Muscle layer of colon (tissue), 2 donors: ENCODE measurements at regions not wholly inside any gene's neighbourhood (a gene's known extent, or its start where the extent isn't known, plus 50 kb on each side); places are given as distances from the start of the nearest gene placed in this dataset.
"Not testable (repeated sequence)": the region's sequence is repeated elsewhere in the genome, so short reads cannot be mapped to it uniquely, and the experiment has no call there.

Experiments
- H3K27ac ChIP-seq: one replicate; pipeline ENCODE4 v1.7.0; 2013; ENCODE audit warnings: low read depth, mild to moderate bottlenecking, low read length, moderate library complexity
- H3K27me3 ChIP-seq, 2 donors: one replicate each; pipeline ENCODE4 v1.7.0; 2013; ENCODE audit warnings: low read length in 2 of 2, mild to moderate bottlenecking in 2 of 2; ENCODE audit not compliant: insufficient read depth in 2 of 2, control insufficient read depth in 1 of 2
- H3K36me3 ChIP-seq: one replicate; pipeline ENCODE4 v1.7.0; 2013; ENCODE audit warnings: mild to moderate bottlenecking, low read length; ENCODE audit not compliant: insufficient read depth
- H3K4me1 ChIP-seq: one replicate; pipeline ENCODE4 v1.7.0; 2013; ENCODE audit warnings: mild to moderate bottlenecking, low read length; ENCODE audit not compliant: insufficient read depth
- H3K4me3 ChIP-seq, 2 donors: one replicate each; pipeline ENCODE4 v1.7.0; 2013; ENCODE audit warnings: low read length in 2 of 2, low read depth in 1 of 2, mild to moderate bottlenecking in 1 of 2, moderate library complexity in 1 of 2
- H3K9ac ChIP-seq: one replicate; pipeline ENCODE4 v1.7.0; 2013; ENCODE audit warnings: low read length
- H3K9me3 ChIP-seq: one replicate; pipeline ENCODE4 v1.7.0; 2013; ENCODE audit warnings: mild to moderate bottlenecking, low read length
- donor health status: abdominal sarcoma.
- donor health status: Adenocarcinoma of cecum.

DNA sequence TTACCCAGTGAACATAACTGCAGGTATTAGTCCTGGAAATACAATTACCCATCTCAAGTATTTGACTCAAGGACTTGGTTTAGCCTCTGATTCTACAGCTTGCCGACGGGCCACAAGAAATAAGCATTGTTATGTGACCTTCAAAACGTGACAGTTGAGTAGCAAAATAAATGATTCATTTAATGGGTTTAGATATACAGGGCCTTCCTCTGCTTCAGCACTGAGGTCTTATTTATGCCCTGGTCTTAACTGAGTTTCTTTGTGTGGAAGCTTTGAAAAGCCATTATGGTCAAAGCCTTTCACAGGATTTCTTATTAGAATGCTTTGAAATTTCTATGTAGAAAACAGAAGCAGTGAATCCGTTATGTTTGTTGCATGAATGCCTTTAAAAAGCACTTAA is 899.2 kb upstream of the API5 start:
- no peak overlapping the region for H3K27ac ChIP-seq
- H3K4me1 ChIP-seq, result no peaks in the 10 kb centered on the region
- no peaks in the 10 kb centered on the region for H3K27me3 ChIP-seq
- H3K4me3 ChIP-seq, result no peak overlapping the region
- no peaks in the 10 kb centered on the region for H3K9me3 ChIP-seq
- H3K36me3 ChIP-seq, result no peaks in the 10 kb centered on the region
- no peak overlapping the region for H3K9ac ChIP-seq

DNA sequence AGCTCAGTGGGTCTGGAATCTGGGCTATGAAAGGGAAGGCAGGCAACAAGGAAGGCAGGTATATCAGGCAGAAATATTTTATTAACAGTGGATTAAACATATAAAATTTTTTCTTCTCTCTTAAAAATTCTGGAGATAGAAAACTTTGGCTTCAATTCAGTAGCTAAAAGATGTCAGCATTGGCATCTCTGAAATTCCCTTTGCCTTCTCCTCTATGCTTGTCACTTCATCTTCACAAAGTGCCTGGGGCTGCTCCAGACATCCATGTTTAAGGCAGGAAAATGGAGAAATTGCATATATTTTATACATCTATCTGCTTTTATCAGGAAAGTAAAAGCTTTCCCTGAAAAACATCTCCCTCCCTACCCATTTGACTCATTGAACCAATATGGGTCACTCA is 894.1 kb upstream of the API5 start:
- no peaks in the 10 kb centered on the region for H3K9me3 ChIP-seq

DNA sequence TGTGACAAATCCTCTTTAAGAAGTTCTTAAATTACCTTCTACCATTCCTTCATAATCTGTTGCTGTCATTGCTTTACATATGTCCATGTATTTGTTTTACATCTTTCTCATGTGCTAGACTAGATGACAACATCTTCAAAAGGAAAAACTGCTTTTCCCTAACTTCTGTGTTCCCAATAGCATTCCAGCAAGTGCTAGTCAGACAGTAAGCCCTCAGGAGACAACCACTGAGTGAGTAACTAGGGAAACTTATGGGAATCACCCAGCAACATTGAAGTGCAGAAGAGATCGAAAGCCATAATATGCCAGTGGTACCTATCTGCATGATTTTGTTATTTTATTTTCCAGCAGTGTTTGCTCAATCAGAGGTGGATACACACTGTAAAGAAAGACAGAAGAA is 889.7 kb upstream of the API5 start:
- no peaks in the 10 kb centered on the region for H3K27me3 ChIP-seq
- H3K9me3 ChIP-seq, result no peaks in the 10 kb centered on the region
- no peak overlapping the region for H3K9ac ChIP-seq
- no peaks in the 10 kb centered on the region for H3K36me3 ChIP-seq
- H3K27ac ChIP-seq, result no peak overlapping the region
- no peak overlapping the region for H3K4me3 ChIP-seq
- no peaks in the 10 kb centered on the region for H3K4me1 ChIP-seq

More for the DNA sequence above, 894.1 kb upstream of the API5 start:
- H3K27ac ChIP-seq, result no peak overlapping the region
- no peaks in the 10 kb centered on the region for H3K27me3 ChIP-seq
- no peak overlapping the region for H3K4me3 ChIP-seq
- H3K9ac ChIP-seq, result no peak overlapping the region
- no peaks in the 10 kb centered on the region for H3K4me1 ChIP-seq
- no peaks in the 10 kb centered on the region for H3K36me3 ChIP-seq

DNA sequence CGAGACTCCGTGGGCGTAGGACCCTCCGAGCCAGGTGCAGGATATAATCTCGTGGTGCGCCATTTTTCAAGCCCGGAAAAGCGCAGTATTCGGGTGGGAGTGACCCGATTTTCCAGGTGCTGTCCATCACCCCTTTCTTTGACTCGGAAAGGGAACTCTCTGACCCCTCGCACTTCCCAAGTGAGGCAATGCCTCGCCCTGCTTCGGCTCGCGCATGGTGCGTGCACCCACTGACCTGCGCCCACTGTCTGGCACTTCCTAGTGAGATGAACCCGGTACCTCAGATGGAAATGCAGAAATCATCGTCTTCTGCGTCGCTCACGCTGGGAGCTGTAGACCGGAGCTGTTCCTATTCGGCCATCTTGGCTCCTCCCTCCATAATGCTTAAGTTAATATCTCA is 876.9 kb upstream of the API5 start:
- not testable (repeated sequence) for H3K36me3 ChIP-seq, H3K27me3 ChIP-seq, H3K4me1 ChIP-seq, H3K27ac ChIP-seq, H3K4me3 ChIP-seq, H3K9me3 ChIP-seq, H3K9ac ChIP-seq

DNA sequence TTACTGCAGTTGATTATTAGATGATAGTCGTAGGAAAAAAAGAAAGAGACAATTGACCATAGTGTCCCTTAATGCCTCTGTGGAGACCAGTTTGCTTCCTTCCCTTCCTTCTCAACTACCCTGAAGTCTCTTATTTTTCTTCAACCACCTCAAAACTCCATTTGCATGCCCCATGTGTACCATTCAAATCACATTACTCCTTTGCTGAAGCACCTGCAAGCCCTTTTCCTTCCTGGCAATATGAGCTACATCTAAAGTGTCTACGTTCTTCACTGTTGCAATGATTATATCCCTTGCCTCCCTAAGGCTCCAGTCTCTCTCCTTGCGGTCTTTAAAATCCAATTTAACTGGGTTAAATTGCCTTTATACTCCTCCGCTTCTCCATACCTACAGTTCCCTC is 867.4 kb upstream of the API5 start:
- no peaks in the 10 kb centered on the region for H3K27me3 ChIP-seq
- no peak overlapping the region for H3K27ac ChIP-seq

DNA sequence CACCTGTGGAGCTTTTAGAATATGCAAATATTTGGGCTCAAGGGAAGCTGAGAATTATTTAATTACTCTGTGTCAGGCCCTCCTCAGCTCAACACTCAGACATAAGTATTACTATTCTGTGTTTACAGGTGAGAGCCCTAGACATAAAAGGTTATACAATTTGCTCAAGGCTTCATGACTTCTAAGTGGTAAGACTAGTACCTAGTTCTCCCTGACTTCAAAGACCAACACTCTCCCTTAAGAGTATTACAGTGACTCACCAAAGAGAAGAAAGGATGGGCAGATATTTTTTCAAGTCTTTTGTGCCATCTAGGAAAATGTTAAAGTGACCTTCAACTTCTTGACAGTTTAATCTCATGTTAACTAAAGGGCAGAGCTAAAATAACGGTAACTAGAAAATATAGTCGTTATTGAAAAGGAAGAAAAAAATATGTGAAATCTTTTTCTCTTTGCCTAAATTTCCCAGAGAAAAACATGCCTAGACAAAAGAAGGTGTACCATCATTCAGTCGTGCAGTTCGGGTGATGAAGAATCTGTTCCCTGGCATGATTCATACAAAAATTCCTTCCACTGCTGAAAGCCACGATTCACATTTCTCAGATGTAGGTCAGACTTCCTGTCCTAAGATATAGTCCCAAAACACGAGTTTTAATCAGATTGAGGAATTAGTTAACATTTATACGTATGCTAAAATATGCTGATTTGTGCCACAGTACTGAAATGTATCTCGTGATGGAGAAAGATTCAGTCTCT is 849.1 kb upstream of the API5 start:
- Histone ChIP-seq H3K9me3 (no peaks in the 10 kb centered on the region), H3K27me3 (no peaks in the 10 kb centered on the region), H3K4me3 (no peak overlapping the region), H3K9ac (no peak overlapping the region), H3K4me1 (no peaks in the 10 kb centered on the region), H3K27ac (no peak overlapping the region), H3K36me3 (no peaks in the 10 kb centered on the region)

More for the DNA sequence above, 867.4 kb upstream of the API5 start:
- H3K9me3 ChIP-seq, result no peaks in the 10 kb centered on the region
- H3K36me3 ChIP-seq, result no peaks in the 10 kb centered on the region
- no peaks in the 10 kb centered on the region for H3K4me1 ChIP-seq
- no peak overlapping the region for H3K9ac ChIP-seq
- no peak overlapping the region for H3K4me3 ChIP-seq

DNA sequence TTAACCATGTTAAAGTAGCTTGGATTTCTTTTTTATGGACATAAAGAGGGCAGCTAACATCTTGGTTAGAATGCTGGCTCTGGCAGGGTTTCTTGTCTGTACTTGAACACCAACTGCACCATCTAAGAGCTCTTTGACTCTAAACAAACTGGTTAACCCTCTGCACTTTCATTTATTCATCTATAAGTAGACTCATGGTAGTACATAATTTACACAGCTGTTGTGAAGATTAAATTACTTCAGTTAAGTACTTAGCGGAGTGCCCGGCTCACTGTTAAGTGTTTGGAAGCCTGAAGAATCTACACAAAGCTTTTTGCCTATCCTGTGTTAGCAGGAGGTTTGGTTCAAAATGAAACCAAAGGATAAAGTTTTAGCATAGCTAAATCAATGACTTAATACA is 846.2 kb upstream of the API5 start:
- H3K9ac ChIP-seq, result no peak overlapping the region
- no peak overlapping the region for H3K27ac ChIP-seq
- no peaks in the 10 kb centered on the region for H3K36me3 ChIP-seq
- H3K4me1 ChIP-seq, result no peaks in the 10 kb centered on the region
- no peak overlapping the region for H3K4me3 ChIP-seq
- H3K27me3 ChIP-seq, result no peaks in the 10 kb centered on the region
- no peaks in the 10 kb centered on the region for H3K9me3 ChIP-seq

DNA sequence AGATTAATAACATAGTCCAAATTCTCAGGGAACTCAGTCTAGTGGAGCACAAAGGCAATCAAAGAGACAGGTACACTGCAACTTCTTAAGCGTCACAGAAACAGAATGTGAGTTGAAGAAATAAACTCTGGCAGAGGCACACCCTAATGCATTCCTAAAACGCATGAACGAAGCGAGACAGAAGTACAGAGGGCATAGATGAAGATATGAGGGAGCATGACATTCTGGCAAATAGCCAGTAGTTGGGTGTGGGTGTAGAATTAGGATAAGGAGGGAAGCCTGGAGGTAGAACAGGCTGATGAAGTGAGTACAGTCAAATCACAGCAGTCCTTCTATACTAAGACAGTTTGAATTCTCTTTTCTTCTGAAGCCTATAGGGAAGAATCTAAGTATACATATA is 838.7 kb upstream of the API5 start:
- no peak overlapping the region for H3K27ac ChIP-seq
- no peak overlapping the region for H3K9ac ChIP-seq
- no peak overlapping the region for H3K4me3 ChIP-seq
- no peaks in the 10 kb centered on the region for H3K4me1 ChIP-seq
- H3K27me3 ChIP-seq, result no peaks in the 10 kb centered on the region
- H3K36me3 ChIP-seq, result no peaks in the 10 kb centered on the region
- no peaks in the 10 kb centered on the region for H3K9me3 ChIP-seq

DNA sequence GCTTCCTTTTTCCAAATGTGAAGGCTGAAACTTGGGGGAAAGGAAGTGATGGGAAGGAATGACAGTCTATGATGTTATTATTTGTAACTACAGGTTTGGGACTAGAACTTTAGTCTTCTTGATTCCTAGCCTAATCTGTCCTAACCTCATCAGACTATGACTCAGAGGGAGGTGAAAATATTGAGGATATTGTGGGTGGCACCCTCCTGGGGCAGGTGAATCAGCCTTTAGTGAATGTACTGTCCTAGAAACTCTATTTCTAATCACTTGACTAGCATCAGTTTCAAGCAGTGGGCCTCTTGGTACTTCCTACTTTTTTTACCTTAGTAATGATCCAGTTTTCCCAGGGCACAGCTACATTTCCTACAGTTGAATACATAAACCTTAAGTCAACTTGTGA is 829.0 kb upstream of the API5 start:
- Histone ChIP-seq H3K36me3 (no peaks in the 10 kb centered on the region), H3K9me3 (no peaks in the 10 kb centered on the region), H3K4me1 (no peaks in the 10 kb centered on the region), H3K27ac (no peak overlapping the region), H3K27me3 (no peaks in the 10 kb centered on the region), H3K9ac (no peak overlapping the region), H3K4me3 (no peak overlapping the region)

DNA sequence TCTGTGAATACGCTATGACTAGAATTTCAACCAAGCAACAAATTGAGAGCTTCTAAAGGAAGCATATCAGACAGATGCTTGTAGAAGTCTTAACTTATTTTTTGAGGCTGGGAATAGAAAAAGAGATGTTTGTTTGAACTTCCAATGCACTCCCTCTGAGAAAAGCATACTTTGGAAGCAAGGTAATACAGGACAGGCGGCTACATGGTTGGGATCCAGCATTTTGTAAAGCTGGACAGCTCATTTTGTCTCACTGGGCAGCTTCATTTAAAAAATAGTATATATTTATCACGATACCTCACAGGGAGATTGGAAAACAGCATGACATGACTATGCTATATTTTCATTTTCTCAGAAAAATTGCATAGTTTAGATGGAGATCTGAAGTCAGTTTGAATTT is 821.3 kb upstream of the API5 start:
- no peak overlapping the region for H3K27ac ChIP-seq
- H3K9ac ChIP-seq, result no peak overlapping the region
- no peak overlapping the region for H3K4me3 ChIP-seq
- no peaks in the 10 kb centered on the region for H3K9me3 ChIP-seq
- H3K36me3 ChIP-seq, result no peaks in the 10 kb centered on the region
- H3K27me3 ChIP-seq, result no peaks in the 10 kb centered on the region
- no peaks in the 10 kb centered on the region for H3K4me1 ChIP-seq

DNA sequence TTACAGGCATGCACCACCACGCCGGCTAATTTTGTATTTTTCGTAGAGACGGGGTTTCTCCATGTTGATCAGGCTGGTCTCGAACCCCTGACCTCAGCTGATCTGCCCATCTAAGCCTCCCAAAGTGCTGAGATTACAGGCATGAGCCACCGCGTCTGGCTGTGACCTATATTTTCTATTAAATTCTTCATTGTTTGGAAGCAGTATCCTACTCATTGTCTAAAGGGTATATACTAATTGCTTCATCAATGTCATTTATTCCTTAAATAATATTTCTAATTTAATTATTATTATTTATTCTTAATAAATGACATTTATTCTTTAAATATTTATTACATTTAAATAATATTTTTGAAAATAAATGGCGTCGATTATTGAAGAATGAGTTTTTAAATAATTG is 817.3 kb upstream of the API5 start:
- Histone ChIP-seq H3K9ac (no peak overlapping the region), H3K4me3 (no peak overlapping the region), H3K9me3 (no peaks in the 10 kb centered on the region), H3K27me3 (no peaks in the 10 kb centered on the region), H3K36me3 (no peaks in the 10 kb centered on the region), H3K4me1 (no peaks in the 10 kb centered on the region), H3K27ac (no peak overlapping the region)

DNA sequence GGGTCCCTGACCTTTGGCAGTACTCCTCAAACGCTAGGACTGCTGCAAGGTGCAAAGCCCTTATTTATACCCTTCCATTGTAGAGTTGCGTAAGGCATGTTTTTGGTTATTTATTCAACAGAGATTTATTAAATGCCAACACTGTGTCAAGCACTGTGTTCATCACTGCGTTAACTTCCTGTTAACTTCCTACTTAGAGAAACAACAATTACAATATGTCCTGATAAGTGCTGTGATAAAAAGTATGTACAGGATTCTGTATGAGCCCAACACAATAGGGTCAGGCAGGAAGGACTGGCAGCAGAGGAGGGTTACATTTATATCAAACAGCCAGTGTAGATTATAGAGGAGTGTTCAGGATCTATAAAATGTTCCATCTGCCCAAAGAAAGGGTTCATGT is 812.8 kb upstream of the API5 start:
- Histone ChIP-seq H3K27me3 (no peaks in the 10 kb centered on the region), H3K27ac (no peak overlapping the region), H3K9ac (no peak overlapping the region), H3K9me3 (no peaks in the 10 kb centered on the region), H3K4me3 (no peak overlapping the region), H3K36me3 (no peaks in the 10 kb centered on the region), H3K4me1 (no peaks in the 10 kb centered on the region)
